Stimulated activated CD4-positive, alpha-beta T cell treated with anti-CD3 and anti-CD28 coated beads, Interleukin-12 subunit alpha, Interleukin-12 subunit beta, amount 100 ng/mL, for 48 hours (primary cell): ENCODE measurements at regions not wholly inside any gene's neighbourhood (a gene's known extent, or its start where the extent isn't known, plus 50 kb on each side); places are given as distances from the start of the nearest gene placed in this dataset.

ENCODE experiments used
- DNase-seq, 3 donors: peaks; one replicate each; pipeline ENCODE4 v3.0.0-alpha.2; 2020; ENCODE audit warnings: low read depth in 2 of 3, low spot score in 1 of 3

GRCh38 chr14:76657404-76657803 lies 103.9 kb upstream of the VASH1 start:
- DNase-seq: no peak

GRCh38 chr14:76657846-76658245 lies 103.4 kb upstream of the VASH1 start:
- no peak for DNase-seq

GRCh38 chr14:76662580-76662979 lies 98.7 kb upstream of the VASH1 start:
- no peak for DNase-seq

- DNase-seq: no peak
These were observed 96.5 kb upstream of the VASH1 start for GRCh38 chr14:76664790-76665189.

GRCh38 chr14:76666746-76667145 lies 94.5 kb upstream of the VASH1 start:
- no peak for DNase-seq

- DNase-seq: no peak
These were observed 91.5 kb upstream of the VASH1 start for GRCh38 chr14:76669770-76670169.

GRCh38 chr14:76672123-76672522 lies 89.1 kb upstream of the VASH1 start:
- no peak for DNase-seq

GRCh38 chr14:76673261-76673660 lies 88.0 kb upstream of the VASH1 start:
- DNase-seq: no peak

- no peak for DNase-seq
These were observed 86.2 kb upstream of the VASH1 start for GRCh38 chr14:76675046-76675445.

GRCh38 chr14:76676539-76676938 lies 84.7 kb upstream of the VASH1 start:
- no peak for DNase-seq

- DNase-seq: no peak
These were observed 83.6 kb upstream of the VASH1 start for GRCh38 chr14:76677534-76678145.

GRCh38 chr14:76678244-76678800 lies 82.9 kb upstream of the VASH1 start:
- DNase-seq: no peak

GRCh38 chr14:76682367-76682766 lies 78.9 kb upstream of the VASH1 start:
- DNase-seq: no peak

- DNase-seq: no peak
These were observed 74.6 kb upstream of the VASH1 start for GRCh38 chr14:76686646-76687045.

- DNase-seq: no peak
These were observed 73.5 kb upstream of the VASH1 start for GRCh38 chr14:76687611-76688382.

- no peak for DNase-seq
These were observed 72.9 kb upstream of the VASH1 start for GRCh38 chr14:76688383-76688671.

- DNase-seq: no peak
These were observed 70.7 kb upstream of the VASH1 start for GRCh38 chr14:76690502-76691105.

GRCh38 chr14:76694106-76694505 lies 67.2 kb upstream of the VASH1 start:
- DNase-seq: no peak

- DNase-seq: no peak
These were observed 65.9 kb upstream of the VASH1 start for GRCh38 chr14:76695263-76695920.

- no peak for DNase-seq
These were observed 64.9 kb upstream of the VASH1 start for GRCh38 chr14:76696361-76696760.

- DNase-seq: no peak
These were observed 64.5 kb upstream of the VASH1 start for GRCh38 chr14:76696791-76697190.
